ENCODE measurements at regions not wholly inside any gene's neighbourhood (a gene's known extent, or its start where the extent isn't known, plus 50 kb on each side); places are given as distances from the start of the nearest gene placed in this dataset.
A peak's percentile ranks its signal among the peaks of the same experiment; 100 is the strongest.
"Not testable (repeated sequence)": the region's sequence is repeated elsewhere in the genome, so short reads cannot be mapped to it uniquely, and the experiment has no call there.

DNA sequence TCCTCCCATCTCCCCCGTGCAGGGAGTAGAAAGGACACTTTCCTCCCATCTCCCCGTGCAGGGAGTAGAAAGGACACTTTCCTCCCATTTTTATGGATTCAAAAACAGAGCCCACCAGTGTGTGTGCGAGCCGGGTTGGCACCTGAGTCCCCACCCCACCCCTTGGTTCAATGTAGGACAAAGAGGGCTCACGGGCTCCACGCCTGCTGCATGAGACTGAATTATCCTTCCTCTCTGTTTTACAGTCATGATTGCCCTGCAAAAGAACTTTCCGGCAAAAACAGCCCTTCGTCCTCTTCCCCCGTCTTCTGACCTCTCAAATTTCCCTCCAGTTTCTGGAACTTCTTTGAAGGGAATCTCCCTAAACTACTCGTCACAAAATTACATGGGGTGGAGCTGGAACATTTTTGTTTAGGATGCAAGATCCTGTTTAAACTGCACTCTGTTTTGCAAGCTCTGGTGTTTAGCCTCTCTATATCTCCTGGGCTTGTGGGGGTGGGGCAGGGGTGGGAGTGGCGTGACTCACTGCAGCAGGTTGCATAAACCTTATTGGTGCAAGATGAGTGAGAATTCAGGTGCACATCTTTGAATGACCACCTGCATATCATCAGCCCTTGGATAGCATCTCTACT, 99.8 kb downstream of the PSMG1 start:
- H3K4me1 Mint-ChIP-seq (ENCODE audit: low read depth): peaks cover 76% of the 10 kb centered on the region
- intact Hi-C loops (cut with micrococcal nuclease): no loop called here
- peaks cover 15% of the 10 kb centered on the region for H3K27me3 Mint-ChIP-seq
- H3K36me3 Mint-ChIP-seq (ENCODE audit: low read depth): no peaks in the 10 kb centered on the region
- no peak overlapping the region for H3K4me3 Mint-ChIP-seq
- H3K27ac Mint-ChIP-seq: peak overlapping the region; percentile 80
- no peaks in the 10 kb centered on the region for H3K9me3 Mint-ChIP-seq

GRCh38 chr21:39082656-39083376, 100.4 kb downstream of the PSMG1 start:
- intact Hi-C loops (cut with micrococcal nuclease): no loop called here
- Mint-ChIP-seq H3K27me3 (peaks cover 15% of the 10 kb centered on the region), H3K9me3 (no peaks in the 10 kb centered on the region), H3K4me1 (ENCODE audit: low read depth) (peaks cover 80% of the 10 kb centered on the region), H3K27ac (peak overlapping the region; percentile 80), H3K36me3 (ENCODE audit: low read depth) (no peaks in the 10 kb centered on the region), H3K4me3 (no peak overlapping the region)

DNA sequence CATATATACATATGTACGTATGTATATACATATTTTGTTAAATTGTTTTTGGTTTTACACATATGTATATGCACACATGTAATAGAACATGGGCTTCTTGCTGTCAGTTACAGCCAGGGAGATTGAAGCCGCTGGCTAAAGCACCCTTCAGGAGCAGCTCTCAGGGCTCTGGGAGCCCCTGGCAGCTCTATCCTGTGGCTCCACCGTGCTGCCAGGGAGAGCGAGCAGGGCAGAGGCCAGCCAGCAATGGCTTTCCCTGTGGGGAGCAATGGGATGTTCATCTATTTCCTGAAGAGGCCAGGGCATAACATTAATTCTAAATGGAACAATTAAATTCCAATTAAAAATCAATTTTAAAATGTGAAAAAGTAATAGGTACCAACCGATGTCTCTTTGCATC, 102.9 kb downstream of the PSMG1 start:
- Mint-ChIP-seq H3K4me3 (no peak overlapping the region), H3K36me3 (ENCODE audit: low read depth) (no peaks in the 10 kb centered on the region), H3K27me3 (peaks cover 7% of the 10 kb centered on the region), H3K4me1 (ENCODE audit: low read depth) (peaks cover 68% of the 10 kb centered on the region), H3K27ac (peak overlapping the region; percentile 81), H3K9me3 (peaks cover 4% of the 10 kb centered on the region)
- intact Hi-C loops (cut with micrococcal nuclease): no loop called here

DNA sequence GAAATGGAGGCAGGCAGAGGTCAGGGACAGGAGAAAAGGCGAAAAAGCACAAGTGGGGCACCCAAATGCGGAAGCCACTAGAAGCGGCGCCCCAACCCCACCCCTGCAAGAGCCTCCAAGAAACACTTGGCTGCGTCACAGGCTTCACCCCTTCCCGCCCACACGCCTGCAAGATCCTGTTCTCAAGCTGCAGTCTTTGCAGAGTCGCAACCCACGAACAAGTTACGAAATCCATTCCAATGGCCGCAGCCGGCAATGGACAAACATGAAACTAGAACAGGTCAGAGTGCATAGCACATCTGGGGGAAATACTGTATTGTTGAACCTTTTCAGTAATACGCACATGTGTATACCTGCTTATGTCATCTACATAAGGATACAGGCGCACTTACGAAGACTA, 103.6 kb downstream of the PSMG1 start:
- H3K9me3 Mint-ChIP-seq: peaks cover 11% of the 10 kb centered on the region
- peaks cover 7% of the 10 kb centered on the region for H3K27me3 Mint-ChIP-seq
- H3K36me3 Mint-ChIP-seq (ENCODE audit: low read depth): no peaks in the 10 kb centered on the region
- H3K4me1 Mint-ChIP-seq (ENCODE audit: low read depth): peaks cover 61% of the 10 kb centered on the region
- H3K27ac Mint-ChIP-seq: peak overlapping the region; percentile 81
- intact Hi-C loops (cut with micrococcal nuclease): loop anchor here (1.0 to 5.0 kb wide), 3 partner anchors 15 to 248 kb away; no protein-coding TSS in a partner anchor
- peak overlapping the region; percentile 24 for H3K4me3 Mint-ChIP-seq

- Mint-ChIP-seq H3K36me3 (ENCODE audit: low read depth) (no peaks in the 10 kb centered on the region), H3K4me3 (no peak overlapping the region), H3K9me3 (peaks cover 17% of the 10 kb centered on the region), H3K4me1 (ENCODE audit: low read depth) (peaks cover 57% of the 10 kb centered on the region), H3K27ac (peak overlapping the region; percentile 81), H3K27me3 (peaks cover 7% of the 10 kb centered on the region)
- intact Hi-C loops (cut with micrococcal nuclease): loop anchor here (1.0 to 5.0 kb wide), 3 partner anchors 16 to 247 kb away; no protein-coding TSS in a partner anchor
Observed at GRCh38 chr21:39078322-39079065, 104.8 kb downstream of the PSMG1 start.

DNA sequence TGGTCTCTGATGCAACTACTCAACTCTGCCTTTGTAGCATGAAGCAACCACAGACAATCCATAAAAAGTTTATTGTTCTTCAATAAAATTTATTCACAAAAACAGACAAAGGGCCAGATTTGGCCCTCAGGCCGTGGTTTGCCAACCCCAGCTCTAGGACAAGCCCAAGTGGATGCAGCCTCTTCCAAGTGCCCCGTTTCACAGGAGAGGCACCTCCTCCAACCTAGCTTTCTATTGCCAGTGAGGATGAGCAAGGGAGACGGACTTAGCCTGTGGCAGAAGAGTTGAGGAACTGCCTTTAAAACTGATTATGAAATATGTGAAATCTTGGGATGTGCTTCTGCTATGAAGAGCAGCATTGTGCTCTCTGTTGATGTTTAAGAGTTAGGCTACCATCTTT, 105.4 kb downstream of the PSMG1 start:
- Mint-ChIP-seq H3K27me3 (peaks cover 6% of the 10 kb centered on the region), H3K27ac (peak overlapping the region; percentile 81), H3K36me3 (ENCODE audit: low read depth) (no peaks in the 10 kb centered on the region), H3K4me1 (ENCODE audit: low read depth) (peaks cover 51% of the 10 kb centered on the region), H3K9me3 (peaks cover 17% of the 10 kb centered on the region), H3K4me3 (no peak overlapping the region)
- intact Hi-C loops (cut with micrococcal nuclease): loop anchor here (2.0 to 5.0 kb wide), 2 partner anchors 17 to 71 kb away; no protein-coding TSS in a partner anchor

DNA sequence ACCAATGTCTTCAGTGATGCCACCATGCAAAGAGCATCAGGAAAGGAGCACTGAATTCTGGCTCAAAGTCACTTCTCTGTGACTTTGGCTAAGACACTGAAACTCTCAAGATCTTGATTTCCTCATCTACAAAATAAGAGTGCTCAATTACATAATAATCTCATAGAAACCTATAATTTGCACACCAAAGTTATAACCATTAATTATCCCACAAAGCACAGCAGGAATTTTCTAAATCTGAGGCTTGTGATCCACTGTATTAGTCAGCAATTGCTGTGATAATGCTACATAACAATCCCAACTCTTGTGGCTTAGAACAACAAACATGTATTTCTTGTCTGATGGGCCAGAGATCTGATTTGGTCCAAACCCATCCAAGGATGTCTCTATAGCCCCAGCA, 108.7 kb downstream of the PSMG1 start:
- Mint-ChIP-seq H3K4me1 (ENCODE audit: low read depth) (peaks cover 28% of the 10 kb centered on the region), H3K27ac (no peak overlapping the region), H3K27me3 (peaks cover 3% of the 10 kb centered on the region), H3K4me3 (no peak overlapping the region), H3K9me3 (peaks cover 17% of the 10 kb centered on the region), H3K36me3 (ENCODE audit: low read depth) (no peaks in the 10 kb centered on the region)
- intact Hi-C loops (cut with micrococcal nuclease): no loop called here

DNA sequence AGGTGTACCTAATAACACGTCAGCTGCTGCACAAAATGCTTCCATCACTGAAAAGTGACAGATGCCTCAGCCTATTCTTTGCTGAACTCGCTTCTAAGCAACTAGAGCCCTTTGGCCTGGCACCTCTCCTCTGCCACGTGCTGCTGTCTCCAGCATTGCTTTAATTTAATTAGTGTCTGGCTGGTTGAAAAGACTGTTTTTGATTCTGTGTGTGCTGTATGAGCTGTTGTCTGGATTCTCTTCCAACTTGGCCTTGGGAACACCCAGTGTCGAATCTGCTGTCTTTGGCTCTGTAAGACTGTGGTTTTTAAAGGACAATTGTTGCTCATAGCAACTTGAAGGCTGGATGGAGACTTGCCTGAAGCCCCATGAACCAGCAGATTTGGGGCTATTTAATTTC, 109.5 kb downstream of the PSMG1 start:
- Mint-ChIP-seq H3K4me3 (no peak overlapping the region), H3K9me3 (peaks cover 17% of the 10 kb centered on the region), H3K27ac (no peak overlapping the region), H3K4me1 (ENCODE audit: low read depth) (peaks cover 20% of the 10 kb centered on the region), H3K27me3 (peaks cover 3% of the 10 kb centered on the region), H3K36me3 (ENCODE audit: low read depth) (no peaks in the 10 kb centered on the region)
- intact Hi-C loops (cut with micrococcal nuclease): no loop called here

GRCh38 chr21:39073063-39073462, 110.2 kb downstream of the PSMG1 start:
- peaks cover 14% of the 10 kb centered on the region for H3K4me1 Mint-ChIP-seq (ENCODE audit: low read depth)
- peaks cover 17% of the 10 kb centered on the region for H3K9me3 Mint-ChIP-seq
- intact Hi-C loops (cut with micrococcal nuclease): no loop called here
- H3K36me3 Mint-ChIP-seq (ENCODE audit: low read depth): no peaks in the 10 kb centered on the region
- no peak overlapping the region for H3K27ac Mint-ChIP-seq
- no peak overlapping the region for H3K4me3 Mint-ChIP-seq
- peaks cover 3% of the 10 kb centered on the region for H3K27me3 Mint-ChIP-seq

DNA sequence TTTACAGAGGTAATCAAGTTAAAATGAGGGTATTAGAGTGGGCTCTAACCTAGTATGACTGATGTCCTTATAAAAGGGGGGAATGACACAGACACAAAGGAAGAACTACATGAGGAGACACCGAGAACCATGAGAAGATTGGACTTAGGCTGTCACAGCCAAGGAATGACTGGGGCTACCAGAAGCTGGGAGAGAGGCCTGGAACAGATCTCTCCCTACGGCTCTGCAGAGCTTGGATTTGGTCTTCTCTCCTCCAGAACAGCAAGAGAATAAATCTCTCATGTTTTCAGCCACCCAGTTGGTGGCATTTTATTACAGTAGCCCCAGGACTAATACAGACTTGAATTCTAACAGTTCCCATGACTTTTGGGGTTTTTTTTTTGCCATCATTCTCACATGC, 110.8 kb downstream of the PSMG1 start:
- Mint-ChIP-seq H3K4me3 (no peak overlapping the region), H3K36me3 (ENCODE audit: low read depth) (no peaks in the 10 kb centered on the region), H3K4me1 (ENCODE audit: low read depth) (peaks cover 8% of the 10 kb centered on the region), H3K27me3 (peaks cover 6% of the 10 kb centered on the region), H3K27ac (no peak overlapping the region), H3K9me3 (peaks cover 17% of the 10 kb centered on the region)
- intact Hi-C loops (cut with micrococcal nuclease): no loop called here

DNA sequence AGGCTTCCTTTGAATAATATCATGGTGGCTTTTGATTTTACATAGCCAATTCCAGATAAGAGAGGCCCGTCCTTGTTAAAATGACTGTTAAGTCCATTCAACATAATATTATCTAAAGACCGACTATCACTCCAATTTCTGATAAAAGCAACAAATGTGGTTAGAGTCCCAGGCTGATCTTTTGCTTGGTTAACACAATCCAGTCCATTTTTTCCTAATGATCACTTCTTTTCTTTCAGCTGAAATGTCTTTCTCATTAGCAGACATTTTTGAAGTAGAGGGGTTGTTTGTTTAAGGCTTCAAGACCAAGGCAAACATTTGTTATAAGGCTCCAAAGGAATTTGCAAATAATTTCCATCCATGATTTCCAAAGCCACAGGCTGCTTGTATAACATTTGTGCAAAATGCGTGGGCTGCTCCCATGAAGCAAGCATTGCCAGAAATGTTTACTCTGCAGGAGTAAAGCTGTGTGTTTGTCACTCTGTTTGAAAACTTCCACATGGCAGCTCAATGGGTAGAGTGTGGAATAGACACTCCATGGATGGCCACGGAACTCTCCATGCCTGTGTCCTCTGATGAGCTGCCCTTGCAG, 111.5 kb downstream of the PSMG1 start:
- intact Hi-C loops (cut with micrococcal nuclease): no loop called here
- Mint-ChIP-seq H3K9me3 (peaks cover 17% of the 10 kb centered on the region), H3K27me3 (peaks cover 8% of the 10 kb centered on the region), H3K36me3 (ENCODE audit: low read depth) (no peaks in the 10 kb centered on the region), H3K4me1 (ENCODE audit: low read depth) (peaks cover 5% of the 10 kb centered on the region), H3K27ac (no peak overlapping the region), H3K4me3 (no peak overlapping the region)

- intact Hi-C loops (cut with micrococcal nuclease); H3K27me3 Mint-ChIP-seq; H3K9me3 Mint-ChIP-seq; H3K4me3 Mint-ChIP-seq; H3K27ac Mint-ChIP-seq; H3K4me1 Mint-ChIP-seq (ENCODE audit: low read depth); H3K36me3 Mint-ChIP-seq (ENCODE audit: low read depth): not testable (repeated sequence)
Observed at GRCh38 chr21:39069856-39070255, 113.4 kb downstream of the PSMG1 start.

DNA sequence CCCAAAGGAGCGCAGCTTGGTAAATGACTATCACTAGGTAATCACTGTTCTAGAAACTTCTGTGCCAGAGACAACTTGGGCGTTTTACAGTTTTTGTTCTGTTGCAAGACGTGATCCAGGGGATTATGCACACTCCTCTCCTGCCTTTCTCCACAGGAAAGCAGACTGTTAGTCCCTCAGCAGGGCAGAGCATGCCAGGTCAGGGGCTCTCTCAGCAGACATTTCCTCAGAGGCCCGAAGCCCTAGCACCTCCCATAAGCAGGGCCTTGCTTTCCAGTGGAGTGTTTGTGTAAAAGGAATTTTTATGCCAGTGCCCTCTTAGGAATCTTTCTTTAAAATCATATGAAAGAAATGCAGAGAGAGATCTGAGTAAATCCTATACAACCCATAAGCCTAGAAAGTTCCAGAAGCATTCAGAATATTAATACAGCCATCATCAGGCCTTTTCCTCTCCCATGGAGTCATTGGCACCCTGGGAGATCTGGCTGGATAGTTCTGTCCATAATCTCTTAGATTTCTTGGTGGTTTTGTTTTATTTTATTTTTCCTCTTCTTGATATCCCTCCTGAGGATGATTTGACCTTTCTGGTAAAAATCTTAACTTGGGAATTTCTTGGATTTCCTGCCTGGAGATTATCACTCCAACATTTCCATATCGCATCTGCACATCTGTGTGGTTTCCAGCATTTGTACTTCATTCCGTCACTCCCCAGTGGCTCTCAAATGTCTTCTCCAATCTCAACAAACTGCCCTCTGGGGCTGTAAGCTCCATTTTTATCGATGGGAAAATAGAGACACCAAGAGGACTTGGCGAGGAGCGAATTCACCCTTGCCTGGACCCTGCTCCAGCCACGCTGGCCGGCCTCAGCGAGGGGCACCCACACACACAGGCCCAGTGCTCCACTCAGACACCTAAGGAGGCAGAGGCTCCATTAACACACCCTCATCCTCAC, 116.1 kb downstream of the PSMG1 start:
- Mint-ChIP-seq H3K36me3 (ENCODE audit: low read depth) (no peaks in the 10 kb centered on the region), H3K4me3 (no peak overlapping the region), H3K4me1 (ENCODE audit: low read depth) (peaks cover 11% of the 10 kb centered on the region), H3K27ac (no peak overlapping the region), H3K9me3 (no peaks in the 10 kb centered on the region), H3K27me3 (peaks cover 15% of the 10 kb centered on the region)
- intact Hi-C loops (cut with micrococcal nuclease): no loop called here
